Esophagus squamous epithelium (tissue), 4 donors: ENCODE measurements at regions not wholly inside any gene's neighbourhood (a gene's known extent, or its start where the extent isn't known, plus 50 kb on each side); places are given as distances from the start of the nearest gene placed in this dataset.

ENCODE experiments used
- CTCF ChIP-seq, 6 experiments: fragments of 450-650 bp in 4 of 6; fragments of 200-600 bp in 2 of 6; sonication (generic) in 2 of 6; IDR thresholded peaks; one replicate each; pipeline ENCODE4 v1.5.1; 2016 to 2019; ENCODE audit warnings: antibody characterized with exemption in 6 of 6, mild to moderate bottlenecking in 4 of 6, moderate library complexity in 4 of 6
- POLR2A ChIP-seq, 4 donors: fragments of 450-650 bp; IDR thresholded peaks; one replicate each; pipeline ENCODE4 v1.6.1; 2017; ENCODE audit warnings: antibody characterized with exemption in 4 of 4, mild to moderate bottlenecking in 4 of 4, moderate library complexity in 3 of 4

GRCh38 chr5:124919076-124919475 lies 172.6 kb upstream of the ZNF608 start:
- TF ChIP-seq POLR2A (IDR thresholded peaks at IDR 0.05) (no peak), CTCF (IDR thresholded peaks at IDR 0.05) (no peak)
